SK-N-MC (cell line): ENCODE measurements at regions not wholly inside any gene's neighbourhood (a gene's known extent, or its start where the extent isn't known, plus 50 kb on each side); places are given as distances from the start of the nearest gene placed in this dataset.

Source experiments
- DNase-seq: peaks from one replicate; pipeline ENCODE4 v3.0.0-alpha.2; 2011; ENCODE audit warnings: low read depth, low spot score
- H3K27ac ChIP-seq: fragments of 200-600 bp; sonication (generic); 2 replicates; pipeline ENCODE4 v1.5.1; 2016; ENCODE audit warnings: mixed run types
- H3K36me3 ChIP-seq: fragments of 200-600 bp; sonication (generic); 2 replicates; pipeline ENCODE4 v1.6.1; 2017; ENCODE audit warnings: antibody characterized with exemption, low read length, mixed read lengths; ENCODE audit not compliant: insufficient read depth
- H3K4me3 ChIP-seq: fragments of 200-600 bp; sonication (generic); 2 replicates; pipeline ENCODE4 v1.5.1; 2016
- H3K9ac ChIP-seq: fragments of 200-600 bp; sonication (generic); 2 replicates; pipeline ENCODE4 v1.8.0; 2017; ENCODE audit warnings: mixed run types, mixed read lengths; ENCODE audit not compliant: insufficient read length
- H3K9me3 ChIP-seq: fragments of 200-600 bp; sonication (generic); 2 replicates; pipeline ENCODE4 v1.6.1; 2017; ENCODE audit warnings: low read depth, mild to moderate bottlenecking, antibody characterized with exemption, low read length, moderate library complexity, mixed read lengths
- EZH2 ChIP-seq: fragments of 200-600 bp; sonication (generic); IDR thresholded peaks from one replicate; pipeline ENCODE4 v1.6.1; 2017; ENCODE audit warnings: antibody characterized with exemption
- FOXP2 ChIP-seq: optimal IDR thresholded peaks from 2 replicates; pipeline ENCODE3; 2011; ENCODE audit warnings: mild to moderate bottlenecking, moderate library complexity; ENCODE audit not compliant: insufficient read depth; ENCODE audit errors: extremely low read length, control extremely low read depth
- POLR2AphosphoS5 ChIP-seq: IDR thresholded peaks from 2 replicates; pipeline ENCODE4 v1.6.1; 2012; ENCODE audit warnings: mild to moderate bottlenecking, low read depth, low read length, borderline replicate concordance

- Histone ChIP-seq H3K9me3 (no peaks in the 10 kb centered on the region), H3K36me3 (no peaks in the 10 kb centered on the region), H3K4me3 (no peak overlapping the region), H3K27ac (no peak overlapping the region), H3K9ac (no peak overlapping the region)
- TF ChIP-seq EZH2 (no peak), FOXP2 (no peak), POLR2AphosphoS5 (no peak)
- no peak for DNase-seq
Measured at GRCh38 chr9:29685531-29685930, 2112.2 kb upstream of the C9orf72 start.

- Histone ChIP-seq H3K27ac (no peak overlapping the region), H3K4me3 (no peak overlapping the region), H3K9me3 (no peaks in the 10 kb centered on the region; the same call in 1 of the 2 replicates), H3K36me3 (no peaks in the 10 kb centered on the region), H3K9ac (no peak overlapping the region)
- no peak for DNase-seq
- TF ChIP-seq EZH2, result no peak
- TF ChIP-seq POLR2AphosphoS5, result no peak
- TF ChIP-seq FOXP2, result no peak
Measured at GRCh38 chr9:29691145-29691544, 2117.9 kb upstream of the C9orf72 start.

- no peak for DNase-seq
- TF ChIP-seq FOXP2 (no peak), EZH2 (no peak), POLR2AphosphoS5 (no peak)
- Histone ChIP-seq H3K4me3 (no peak overlapping the region), H3K36me3 (no peaks in the 10 kb centered on the region), H3K9me3 (no peaks in the 10 kb centered on the region; the same call in 1 of the 2 replicates), H3K27ac (no peak overlapping the region), H3K9ac (no peak overlapping the region)
Measured at GRCh38 chr9:29691758-29692407, 2118.6 kb upstream of the C9orf72 start.

DNA sequence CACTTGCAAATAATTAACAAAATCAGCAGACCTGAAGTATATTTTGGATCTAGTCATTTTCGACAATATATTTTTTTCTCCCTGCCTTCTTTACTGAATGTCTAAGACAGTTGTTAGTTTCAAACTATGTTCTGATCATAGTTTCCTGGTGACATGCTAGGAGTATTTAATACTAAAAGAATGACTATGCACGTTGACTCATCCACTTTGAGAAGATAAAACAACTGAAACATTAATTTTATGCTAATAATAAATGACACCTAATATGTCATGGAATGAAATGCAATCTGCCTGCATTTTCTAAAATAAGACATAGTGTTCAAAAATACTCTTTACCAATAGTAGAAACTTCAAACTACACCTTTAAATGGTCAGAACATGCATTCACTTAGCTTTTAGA is 2123.7 kb upstream of the C9orf72 start:
- no peak for DNase-seq
- Histone ChIP-seq H3K36me3 (no peaks in the 10 kb centered on the region), H3K9me3 (no peaks in the 10 kb centered on the region; the same call in 1 of the 2 replicates), H3K27ac (no peak overlapping the region), H3K9ac (no peak overlapping the region), H3K4me3 (no peak overlapping the region)
- no peak for TF ChIP-seq EZH2
- TF ChIP-seq FOXP2, result no peak
- no peak for TF ChIP-seq POLR2AphosphoS5

DNA sequence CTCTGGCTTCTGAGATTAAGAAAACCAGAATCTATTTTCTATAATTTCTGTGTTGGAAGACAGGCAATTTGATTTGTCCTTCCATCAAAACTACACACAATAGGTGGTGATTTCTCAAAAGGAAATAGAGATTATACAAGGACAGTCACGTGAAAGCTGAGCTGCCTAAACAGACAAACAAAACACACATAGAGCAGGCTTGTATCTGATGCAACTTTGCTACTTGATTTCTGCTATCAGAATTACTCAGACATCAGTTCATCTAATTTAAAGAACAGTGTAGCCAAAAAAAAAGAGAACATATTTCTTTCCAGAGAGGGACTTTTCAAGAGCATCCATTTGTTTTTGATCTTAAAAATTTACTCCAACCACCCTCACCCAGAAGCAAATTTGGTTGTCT is 2128.3 kb upstream of the C9orf72 start:
- TF ChIP-seq EZH2 (no peak), FOXP2 (no peak), POLR2AphosphoS5 (no peak)
- no peaks in the 10 kb centered on the region for H3K36me3 ChIP-seq
- no peak for DNase-seq

GRCh38 chr9:29701971-29702370 is 2128.7 kb upstream of the C9orf72 start:
- Histone ChIP-seq H3K27ac (no peak overlapping the region; the same call in 1 of the 2 replicates), H3K36me3 (no peaks in the 10 kb centered on the region), H3K9ac (no peak overlapping the region), H3K4me3 (no peak overlapping the region), H3K9me3 (no peaks in the 10 kb centered on the region)
- no peak for DNase-seq
- no peak for TF ChIP-seq EZH2
- no peak for TF ChIP-seq POLR2AphosphoS5
- TF ChIP-seq FOXP2, result no peak

More for the DNA sequence above, 2128.3 kb upstream of the C9orf72 start:
- no peak overlapping the region for H3K4me3 ChIP-seq
- no peaks in the 10 kb centered on the region for H3K9me3 ChIP-seq
- no peak overlapping the region; the same call in 1 of the 2 replicates for H3K27ac ChIP-seq
- no peak overlapping the region for H3K9ac ChIP-seq

GRCh38 chr9:29714860-29715259 is 2141.6 kb upstream of the C9orf72 start:
- no peaks in the 10 kb centered on the region for H3K9me3 ChIP-seq
- no peak for DNase-seq
- H3K4me3 ChIP-seq, result no peak overlapping the region
- H3K9ac ChIP-seq, result no peak overlapping the region
- TF ChIP-seq FOXP2 (no peak), POLR2AphosphoS5 (no peak), EZH2 (no peak)
- H3K27ac ChIP-seq, result no peak overlapping the region
- no peaks in the 10 kb centered on the region for H3K36me3 ChIP-seq

DNA sequence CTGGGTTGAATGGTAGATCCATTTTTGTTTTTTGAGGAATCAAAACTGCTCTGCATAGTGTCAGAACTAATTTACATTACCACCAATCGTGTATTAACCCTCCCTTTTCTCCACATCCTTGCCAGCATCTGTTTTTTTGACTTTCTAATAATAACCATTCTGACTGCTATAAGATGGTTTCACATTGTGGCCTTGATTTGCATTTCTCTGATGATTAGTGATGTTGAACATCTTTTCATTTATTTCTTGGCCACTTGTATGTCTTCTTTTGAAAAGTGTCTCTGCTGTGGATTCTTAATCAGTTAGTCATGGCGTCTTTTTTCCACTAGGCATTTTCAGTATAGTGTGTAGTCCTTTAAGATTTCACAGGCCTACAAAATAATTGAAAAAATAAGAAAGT is 2144.3 kb upstream of the C9orf72 start:
- no peak overlapping the region for H3K27ac ChIP-seq
- no peak overlapping the region for H3K9ac ChIP-seq
- TF ChIP-seq POLR2AphosphoS5 (no peak), EZH2 (no peak), FOXP2 (no peak)
- no peaks in the 10 kb centered on the region for H3K36me3 ChIP-seq
- H3K9me3 ChIP-seq, result no peaks in the 10 kb centered on the region
- no peak overlapping the region for H3K4me3 ChIP-seq
- no peak for DNase-seq

DNA sequence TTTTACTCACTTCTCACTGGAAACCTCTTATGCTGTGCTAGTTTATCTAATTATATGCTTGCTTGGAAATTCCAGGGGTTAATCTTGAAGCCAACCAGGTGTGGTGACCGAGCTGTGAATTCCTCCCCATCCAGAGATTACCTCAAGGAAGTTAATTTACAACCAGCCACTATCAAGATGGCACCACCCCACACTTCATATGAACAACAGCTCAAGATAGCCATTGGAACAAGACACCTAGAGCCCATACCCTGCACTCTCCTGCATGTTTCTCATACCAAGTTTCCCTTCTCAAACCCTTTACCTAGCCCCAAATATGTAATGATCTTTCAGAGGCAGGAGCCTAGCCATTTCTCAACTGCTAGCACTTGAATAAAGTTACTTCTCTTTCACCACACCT is 2156.9 kb upstream of the C9orf72 start:
- H3K4me3 ChIP-seq, result no peak overlapping the region
- DNase-seq, result no peak
- no peaks in the 10 kb centered on the region for H3K36me3 ChIP-seq
- no peak overlapping the region for H3K9ac ChIP-seq
- TF ChIP-seq FOXP2 (no peak), POLR2AphosphoS5 (no peak), EZH2 (no peak)
- no peak overlapping the region for H3K27ac ChIP-seq
- no peaks in the 10 kb centered on the region for H3K9me3 ChIP-seq
